ENCODE measurements at regions not wholly inside any gene's neighbourhood (a gene's known extent, or its start where the extent isn't known, plus 50 kb on each side); places are given as distances from the start of the nearest gene placed in this dataset.

- Mint-ChIP-seq H3K9me3 (peaks cover 34% of the 10 kb centered on the region), H3K4me1 (ENCODE audit: low read depth) (no peaks in the 10 kb centered on the region), H3K4me3 (no peak overlapping the region), H3K27me3 (ENCODE audit: insufficient read depth) (no peaks in the 10 kb centered on the region), H3K27ac (no peak overlapping the region), H3K36me3 (ENCODE audit: low read depth) (no peaks in the 10 kb centered on the region)
- DNase-seq = no peak
- TF ChIP-seq CTCF (IDR thresholded peaks at IDR 0.05) = no peak
Observed at GRCh38 chr1:177511036-177511435, 340.3 kb downstream of the BRINP2 start.

DNA sequence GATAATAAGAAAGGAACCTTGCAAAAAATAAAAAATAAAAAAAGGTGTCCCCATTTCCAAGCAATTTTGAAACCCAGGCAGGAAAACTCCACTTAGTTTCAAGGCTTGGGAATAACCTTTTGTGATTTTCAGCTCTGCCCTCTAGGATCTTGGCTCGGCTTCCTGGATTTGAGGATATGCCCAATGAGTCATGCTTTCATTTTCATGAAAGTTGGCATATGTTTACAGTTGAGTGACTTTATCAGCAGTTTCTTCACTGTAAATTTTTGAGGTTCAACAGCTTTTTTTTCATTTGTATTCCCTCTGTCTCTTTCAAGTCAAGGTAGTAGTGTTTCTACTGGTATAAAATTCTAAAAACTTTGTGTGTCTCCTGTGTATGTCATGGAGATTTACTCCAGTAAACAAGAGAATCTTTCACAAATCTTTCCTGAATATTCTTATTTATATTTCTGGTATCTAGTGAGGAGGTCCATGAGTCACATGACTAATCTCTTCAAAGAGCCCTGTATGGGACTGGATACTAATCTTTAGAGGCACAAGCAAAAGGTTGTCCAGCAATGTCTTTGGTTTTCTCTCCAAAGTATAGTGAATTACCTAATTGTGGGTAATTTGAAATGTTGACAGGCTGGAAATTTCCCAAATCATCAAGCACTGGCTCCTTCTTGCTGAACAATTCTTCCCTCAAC lies 335.3 kb downstream of the BRINP2 start:
- Mint-ChIP-seq H3K4me3 (no peak overlapping the region), H3K9me3 (peaks cover 31% of the 10 kb centered on the region), H3K27ac (no peak overlapping the region), H3K36me3 (ENCODE audit: low read depth) (no peaks in the 10 kb centered on the region), H3K4me1 (ENCODE audit: low read depth) (no peaks in the 10 kb centered on the region), H3K27me3 (ENCODE audit: insufficient read depth) (no peaks in the 10 kb centered on the region)
- DNase-seq = no peak
- TF ChIP-seq CTCF (IDR thresholded peaks at IDR 0.05) = no peak

DNA sequence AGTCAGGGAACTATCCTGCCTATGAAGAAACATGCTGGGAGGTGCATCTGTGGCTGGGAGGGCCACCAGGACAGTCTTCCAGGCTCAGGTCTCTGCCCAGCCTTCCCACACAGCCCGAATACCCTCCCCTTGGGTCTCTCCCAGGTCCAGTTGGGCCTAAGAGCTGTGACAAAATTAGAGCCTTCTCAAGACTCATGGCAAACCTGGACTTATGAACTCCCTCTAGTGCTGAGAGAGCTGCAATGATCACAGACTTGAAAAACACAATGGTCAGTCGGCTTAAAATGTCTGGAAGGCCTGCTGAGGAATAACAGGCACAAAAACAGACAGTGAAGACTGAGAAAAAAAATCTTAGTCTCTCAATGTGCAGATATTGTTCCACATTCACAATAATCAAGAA lies 325.1 kb downstream of the BRINP2 start:
- Mint-ChIP-seq H3K36me3 (ENCODE audit: low read depth) (no peaks in the 10 kb centered on the region), H3K27ac (no peak overlapping the region), H3K27me3 (ENCODE audit: insufficient read depth) (no peaks in the 10 kb centered on the region), H3K4me3 (no peak overlapping the region), H3K9me3 (peaks cover 25% of the 10 kb centered on the region), H3K4me1 (ENCODE audit: low read depth) (no peaks in the 10 kb centered on the region)
- no peak for TF ChIP-seq CTCF (IDR thresholded peaks at IDR 0.05)
- DNase-seq = no peak

- no peak for DNase-seq
- H3K4me3 Mint-ChIP-seq = no peak overlapping the region
- H3K27me3 Mint-ChIP-seq (ENCODE audit: insufficient read depth) = no peaks in the 10 kb centered on the region
- TF ChIP-seq CTCF (IDR thresholded peaks at IDR 0.05) = no peak
- no peak overlapping the region for H3K27ac Mint-ChIP-seq
- no peaks in the 10 kb centered on the region for H3K36me3 Mint-ChIP-seq (ENCODE audit: low read depth)
- H3K9me3 Mint-ChIP-seq = peaks cover 16% of the 10 kb centered on the region
- H3K4me1 Mint-ChIP-seq (ENCODE audit: low read depth) = no peaks in the 10 kb centered on the region
Observed at GRCh38 chr1:177490786-177491185, 320.0 kb downstream of the BRINP2 start.

GRCh38 chr1:177490036-177490639 lies 319.4 kb downstream of the BRINP2 start:
- H3K27ac Mint-ChIP-seq = no peak overlapping the region
- H3K36me3 Mint-ChIP-seq (ENCODE audit: low read depth) = no peaks in the 10 kb centered on the region
- no peaks in the 10 kb centered on the region for H3K27me3 Mint-ChIP-seq (ENCODE audit: insufficient read depth)
- TF ChIP-seq CTCF (IDR thresholded peaks at IDR 0.05) = no peak
- peaks cover 19% of the 10 kb centered on the region for H3K9me3 Mint-ChIP-seq
- no peaks in the 10 kb centered on the region for H3K4me1 Mint-ChIP-seq (ENCODE audit: low read depth)
- no peak for DNase-seq
- H3K4me3 Mint-ChIP-seq = no peak overlapping the region
